NCI-H1092 treated with DMSO at 0.1 percent for 48 hours (cell line): ENCODE measurements at regions not wholly inside any gene's neighbourhood (a gene's known extent, or its start where the extent isn't known, plus 50 kb on each side); places are given as distances from the start of the nearest gene placed in this dataset.
"Not testable (repeated sequence)": the region's sequence is repeated elsewhere in the genome, so short reads cannot be mapped to it uniquely, and the experiment has no call there.

Experiments
- DNase-seq: peaks from one replicate; lab custom pipeline; 2025; lab: John Stamatoyannopoulos, UW

DNA sequence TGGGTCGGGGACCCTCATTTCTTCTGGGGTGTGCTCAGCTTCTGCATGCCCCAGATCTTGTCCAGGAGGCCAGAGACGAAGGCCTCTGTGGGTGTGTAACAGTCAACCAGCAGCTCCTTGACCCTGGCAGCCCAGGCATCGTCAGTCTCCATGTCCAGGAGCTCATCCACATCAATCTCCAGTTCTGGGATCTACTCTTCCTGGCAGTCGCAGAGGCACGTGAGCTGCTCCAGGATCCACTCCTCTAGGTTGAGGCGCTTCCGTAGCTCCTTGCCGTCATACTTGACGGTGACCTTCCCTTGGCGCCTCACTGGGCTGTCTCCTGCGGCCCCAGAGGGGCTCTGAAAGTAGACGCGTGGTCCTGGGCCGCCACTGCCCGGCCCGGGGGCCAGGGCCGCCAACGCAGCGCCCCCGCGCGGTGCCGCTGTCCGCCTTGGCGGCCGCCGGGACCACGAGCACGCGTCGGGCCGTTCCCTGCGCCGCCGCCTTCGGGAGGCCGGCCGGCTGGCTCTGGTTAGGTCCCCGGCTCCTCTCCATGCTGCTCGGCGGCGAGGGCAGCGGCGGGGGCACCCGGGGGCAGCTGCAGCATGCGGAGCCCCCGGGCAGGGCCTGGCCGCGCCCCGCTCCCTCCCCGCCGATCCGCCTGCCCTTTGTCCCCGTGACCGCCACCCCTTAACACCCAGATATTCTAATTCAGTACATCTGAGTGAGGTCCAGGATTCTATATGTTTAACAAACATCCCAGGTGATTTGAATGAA is 170.5 kb downstream of the SEPTIN7 start:
- DNase-seq: no peak

DNA sequence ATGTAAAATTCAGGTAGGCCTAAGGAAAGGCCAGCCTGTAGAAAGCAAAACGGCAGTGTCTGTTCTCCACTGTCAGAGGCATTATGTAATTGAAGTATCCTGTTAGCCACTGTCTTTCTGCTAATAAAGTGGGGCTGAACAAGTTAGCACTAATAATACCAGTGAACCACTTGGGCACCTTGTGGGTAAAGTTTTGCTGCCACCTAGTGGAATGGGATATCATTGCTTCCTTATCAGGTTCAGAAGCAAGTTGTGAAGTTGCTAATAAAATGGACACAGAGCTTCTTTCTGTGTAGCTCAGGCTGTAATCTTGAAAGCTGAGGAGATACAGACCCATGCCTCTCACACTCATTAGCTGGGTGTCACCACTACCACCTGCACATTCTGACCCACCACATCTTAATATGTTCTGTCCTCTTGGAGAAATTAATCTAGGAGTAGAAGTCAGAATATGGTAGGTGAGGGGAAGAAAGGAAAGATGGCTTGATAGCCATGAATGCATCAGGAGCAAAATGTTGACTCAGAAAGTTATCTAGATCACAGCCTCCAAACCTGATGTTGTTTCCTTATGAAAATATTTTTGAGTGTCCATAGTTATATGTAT is 175.1 kb downstream of the SEPTIN7 start:
- peak; percentile 80 for DNase-seq

DNA sequence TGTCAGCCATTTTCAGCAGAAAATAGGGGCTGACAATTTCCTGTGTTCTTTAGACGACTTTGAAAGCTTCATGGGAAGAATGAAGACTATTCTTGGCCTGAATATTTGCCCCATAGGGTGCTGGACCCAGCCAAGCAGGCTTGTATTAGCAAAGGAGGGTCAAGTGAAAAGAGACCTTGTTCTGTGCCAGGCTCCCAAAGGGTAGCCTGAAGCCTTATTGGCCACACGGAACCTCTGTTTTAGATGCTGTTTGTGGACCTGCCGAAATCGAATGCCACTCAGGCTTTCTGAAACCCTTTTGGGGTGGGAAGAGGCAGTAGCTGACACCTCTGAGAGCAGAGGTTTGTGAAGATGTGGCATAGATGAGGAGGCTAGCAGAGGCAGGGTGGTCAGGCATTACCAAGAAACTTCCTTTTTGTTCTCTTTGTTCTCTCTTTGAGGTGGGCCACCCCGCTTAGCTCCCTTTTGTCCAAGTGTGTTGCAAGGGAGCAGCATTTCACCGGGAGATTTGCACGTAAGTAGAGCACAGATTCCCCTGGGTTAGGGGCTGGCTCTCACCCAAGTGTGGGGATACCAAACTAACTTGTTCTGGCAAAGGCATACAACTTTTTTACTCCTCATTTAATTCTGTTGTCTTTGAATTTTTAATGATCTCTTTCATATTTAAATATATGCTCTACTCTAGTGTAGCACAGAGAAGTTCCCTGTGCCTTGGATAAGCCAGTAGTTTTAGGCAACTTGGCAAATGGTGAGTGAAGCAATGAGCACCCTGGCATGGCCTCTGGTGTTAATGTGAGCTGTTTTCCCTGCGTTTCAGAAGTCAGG is 174.0 kb upstream of the EEPD1 start:
- not testable (repeated sequence) for DNase-seq

DNA sequence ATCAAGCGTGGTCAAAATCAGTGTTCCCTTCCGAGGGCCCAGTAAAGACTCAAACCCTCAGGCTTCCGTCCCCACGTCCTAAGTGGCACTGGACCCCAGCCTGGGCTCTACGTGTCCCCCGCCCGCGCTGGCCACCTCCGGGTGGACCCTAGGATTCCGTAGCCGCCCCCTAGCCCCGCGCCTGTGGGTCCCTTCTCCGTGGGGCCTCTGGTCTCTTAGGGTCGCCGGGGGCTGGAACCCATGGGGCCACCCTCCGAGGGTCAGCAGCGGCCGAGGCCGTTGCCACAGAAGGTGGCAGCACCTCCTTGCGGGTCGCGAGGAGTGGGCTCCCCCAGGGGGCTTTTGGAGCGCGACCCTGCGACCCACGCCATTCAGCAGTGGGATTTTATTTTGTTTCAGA is 170.5 kb upstream of the EEPD1 start:
- no peak for DNase-seq

DNA sequence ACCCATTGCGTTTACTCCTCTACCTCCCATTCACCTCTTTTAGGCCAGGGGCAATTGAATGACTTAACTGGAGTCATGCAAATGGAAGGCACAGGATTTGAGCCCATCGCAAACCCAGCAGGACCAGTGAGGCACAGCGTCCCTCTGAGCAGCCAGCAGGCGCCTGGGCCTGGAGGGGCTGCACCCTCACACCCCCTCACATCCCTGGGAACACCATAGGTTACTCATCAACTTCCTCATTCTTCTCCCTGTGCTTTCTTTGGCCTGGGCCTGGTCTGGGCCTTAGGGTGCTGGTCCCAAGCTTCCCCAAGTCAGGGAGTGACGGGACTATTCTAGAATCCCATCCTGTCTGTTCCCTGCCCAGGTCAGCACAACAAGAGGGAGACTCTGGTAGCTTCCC is 169.4 kb upstream of the EEPD1 start:
- no peak for DNase-seq

DNA sequence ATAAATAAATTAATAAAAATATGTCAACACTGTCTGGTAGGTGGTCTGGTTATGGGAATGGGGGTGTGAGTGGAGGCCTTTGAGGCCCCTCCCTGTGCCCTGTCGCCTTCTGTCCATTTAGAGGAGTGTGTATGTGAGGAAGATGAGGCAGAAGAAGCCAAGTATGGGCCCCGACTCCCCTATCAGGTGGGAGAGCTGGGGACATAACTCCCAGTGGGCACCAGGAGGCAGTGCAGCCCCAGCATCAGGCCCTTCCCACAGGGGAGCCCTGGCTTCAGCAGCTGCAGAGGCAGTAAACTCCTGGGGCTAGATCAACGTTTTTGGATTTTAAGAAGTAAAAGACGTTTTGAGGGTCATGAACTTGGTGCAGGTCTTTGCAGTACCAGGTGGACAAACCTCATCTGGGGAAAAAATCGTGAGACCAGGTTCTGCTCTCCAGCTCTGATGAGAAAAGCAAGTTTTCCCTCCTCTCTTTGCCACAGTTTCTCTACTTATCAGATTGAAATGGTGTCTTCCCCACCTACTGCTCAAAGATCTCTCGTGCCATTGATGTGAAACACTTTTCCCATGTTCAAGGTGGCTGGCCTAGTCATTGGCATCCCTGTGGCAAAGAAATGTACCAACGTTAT is 167.8 kb upstream of the EEPD1 start:
- peak; percentile 60 for DNase-seq

DNA sequence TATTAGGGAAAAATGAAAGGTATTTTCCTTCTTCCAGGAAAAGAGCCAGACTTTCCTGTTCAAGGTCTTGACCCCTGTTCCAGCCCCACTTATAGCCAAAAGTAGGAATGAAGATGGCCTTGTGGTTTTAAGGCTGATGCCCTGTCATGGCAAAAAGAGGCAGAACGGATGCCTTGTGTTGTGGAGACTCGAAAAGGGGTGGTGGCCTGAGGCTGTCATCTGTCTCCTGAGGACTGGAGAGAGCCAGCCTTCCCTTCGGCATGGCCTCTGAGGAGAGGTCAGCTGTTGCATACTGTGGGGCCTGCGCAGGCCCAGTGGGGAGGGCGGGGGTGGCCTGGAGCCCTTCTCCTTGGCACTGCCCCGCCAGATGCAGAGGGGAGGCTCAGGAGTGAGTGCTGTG is 166.0 kb upstream of the EEPD1 start:
- no peak for DNase-seq

DNA sequence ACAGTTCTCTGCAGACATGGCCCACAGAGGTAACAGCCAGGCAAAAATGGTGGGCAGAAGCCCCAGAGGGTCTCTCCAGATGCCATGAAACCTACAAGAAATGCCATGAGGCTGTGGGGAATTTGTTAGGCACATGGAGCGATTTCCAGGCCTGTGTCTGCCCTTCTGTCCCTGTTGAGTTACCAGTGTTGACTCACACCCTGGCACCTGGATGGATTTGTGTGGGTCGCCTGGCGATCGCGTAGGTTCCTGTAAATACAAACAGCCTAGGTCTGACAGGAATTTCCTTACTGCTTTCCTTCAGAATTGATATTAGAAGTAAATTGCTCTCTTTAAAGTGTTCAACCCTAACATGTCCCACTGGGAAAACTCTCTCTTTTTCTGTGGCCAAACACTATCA is 164.9 kb upstream of the EEPD1 start:
- no peak for DNase-seq

DNA sequence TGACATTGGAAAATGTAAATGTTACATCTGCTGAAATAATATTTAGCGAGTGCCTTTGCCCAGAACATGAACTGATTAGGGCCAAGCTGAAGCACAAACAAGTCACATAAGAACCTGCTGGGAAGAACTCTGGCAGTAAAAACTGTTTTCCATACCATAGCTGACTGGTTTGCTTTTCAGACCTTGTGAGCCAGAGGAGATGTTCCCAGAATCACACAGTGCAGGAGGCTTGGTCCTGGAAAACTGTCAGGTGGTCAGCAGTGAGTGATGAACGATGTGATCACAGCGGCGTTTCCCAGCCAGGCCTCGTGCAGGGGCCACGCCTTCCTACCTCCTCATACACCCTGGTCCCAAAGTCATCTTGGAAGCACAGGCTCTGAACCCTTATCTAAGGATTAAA is 164.2 kb upstream of the EEPD1 start:
- no peak for DNase-seq

DNA sequence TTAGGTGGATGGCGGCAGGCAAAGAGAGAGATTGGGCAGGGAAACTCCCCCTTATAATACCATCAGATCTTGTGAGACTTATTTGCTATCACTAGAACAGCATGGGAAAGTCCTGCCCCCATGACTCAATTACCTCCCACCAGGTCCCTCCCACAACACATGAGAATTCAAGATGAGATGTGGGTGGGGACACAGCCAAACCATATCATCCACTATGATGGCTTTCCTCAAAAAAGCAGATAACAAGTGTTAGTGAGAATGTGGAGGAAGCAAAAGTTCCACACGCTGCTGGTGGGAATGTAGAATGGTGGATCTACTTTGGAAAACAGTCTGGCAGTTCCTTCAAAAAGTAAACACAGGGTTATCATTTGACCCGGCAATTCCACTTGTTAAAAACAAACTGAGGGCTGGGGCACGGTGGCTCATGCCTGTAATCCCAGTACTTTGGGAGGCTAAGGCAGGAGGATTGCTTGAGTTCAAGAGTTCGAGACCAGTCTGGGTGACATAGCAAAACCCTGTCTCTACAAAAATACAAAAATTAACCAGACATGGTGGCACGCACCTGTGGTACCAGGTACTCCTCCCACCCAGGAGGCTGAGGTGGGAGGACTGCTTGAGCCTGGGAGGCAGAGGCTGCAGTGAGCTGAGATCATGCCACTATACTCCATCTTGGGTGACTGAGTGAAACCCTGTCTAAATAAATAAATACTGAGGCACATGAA is 161.4 kb upstream of the EEPD1 start:
- DNase-seq: no peak

DNA sequence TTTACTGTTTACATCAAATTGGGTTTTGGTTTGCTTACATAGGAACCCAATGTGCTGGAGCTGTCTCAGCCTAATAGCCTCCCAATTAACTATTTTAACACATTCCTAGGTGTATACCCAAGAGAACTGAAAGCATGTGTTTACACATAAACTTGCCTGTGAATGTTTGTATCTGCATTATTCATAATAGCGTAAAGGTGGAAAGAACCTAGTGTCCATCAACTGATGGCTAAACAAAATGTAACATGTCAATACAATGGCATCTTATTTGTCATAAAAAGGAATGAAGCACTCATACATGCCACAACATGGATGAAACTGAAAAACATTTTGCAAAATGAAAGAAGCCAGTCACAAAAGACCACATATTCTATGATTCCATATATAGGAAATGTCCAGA is 160.6 kb upstream of the EEPD1 start:
- DNase-seq: no peak

DNA sequence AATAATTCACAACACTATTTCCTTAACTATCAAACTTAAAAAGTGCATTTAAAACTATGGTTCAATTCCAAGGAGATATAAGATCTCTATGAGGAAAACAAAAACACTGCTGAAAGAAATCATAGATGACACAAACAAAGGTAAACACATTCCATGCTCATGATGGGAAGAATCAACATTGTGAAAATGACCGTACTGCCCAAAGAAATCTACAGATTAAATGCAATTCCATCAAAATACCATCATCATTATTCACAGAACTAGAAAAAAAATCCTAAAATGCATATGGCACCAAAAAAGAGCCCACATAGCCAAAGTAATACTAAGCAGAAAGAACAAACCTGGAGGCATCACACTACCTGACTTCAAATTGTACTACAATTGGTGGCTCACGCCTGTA is 159.9 kb upstream of the EEPD1 start:
- DNase-seq: no peak

DNA sequence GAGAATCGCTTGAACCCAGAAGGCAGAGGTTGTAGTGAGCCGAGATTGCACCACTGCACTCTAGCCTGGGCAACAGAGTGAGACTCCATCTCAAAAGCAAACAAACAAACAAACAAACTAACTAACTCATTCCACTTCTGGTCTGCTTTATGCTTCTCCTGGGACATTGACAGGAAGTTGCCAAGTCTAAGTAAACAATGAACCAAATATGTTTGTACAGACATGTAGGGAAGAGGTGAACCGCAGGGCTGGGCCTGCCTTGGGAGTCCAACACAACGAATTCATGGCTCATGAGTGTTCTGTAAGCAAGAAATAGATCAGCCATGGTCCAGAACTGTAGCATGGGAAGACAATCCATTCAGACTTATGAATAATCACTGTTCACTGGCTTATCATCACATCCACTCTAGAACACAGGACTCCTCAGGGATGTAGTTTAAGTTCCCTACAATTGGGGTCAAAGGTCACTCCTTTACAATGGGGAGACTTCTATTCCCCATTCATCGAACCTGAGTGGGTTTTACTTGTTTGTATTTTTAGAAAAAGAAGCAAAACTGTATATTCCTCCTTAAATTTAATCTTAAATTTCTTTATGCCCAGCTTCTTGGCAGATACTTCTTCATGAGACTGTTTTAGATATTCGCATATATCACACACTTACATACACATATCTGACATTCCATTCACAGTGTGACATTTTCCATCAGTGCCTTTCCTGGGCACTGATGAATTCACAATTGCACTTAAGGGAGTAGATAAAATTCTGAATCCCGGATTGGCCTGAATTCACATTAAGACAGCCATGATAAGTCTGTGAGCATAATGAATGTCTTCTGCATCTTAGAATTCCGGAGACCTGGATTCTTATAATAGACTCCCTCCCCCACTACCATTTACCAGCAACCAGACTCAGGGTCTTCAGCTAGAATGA is 159.1 kb upstream of the EEPD1 start:
- no peak for DNase-seq

DNA sequence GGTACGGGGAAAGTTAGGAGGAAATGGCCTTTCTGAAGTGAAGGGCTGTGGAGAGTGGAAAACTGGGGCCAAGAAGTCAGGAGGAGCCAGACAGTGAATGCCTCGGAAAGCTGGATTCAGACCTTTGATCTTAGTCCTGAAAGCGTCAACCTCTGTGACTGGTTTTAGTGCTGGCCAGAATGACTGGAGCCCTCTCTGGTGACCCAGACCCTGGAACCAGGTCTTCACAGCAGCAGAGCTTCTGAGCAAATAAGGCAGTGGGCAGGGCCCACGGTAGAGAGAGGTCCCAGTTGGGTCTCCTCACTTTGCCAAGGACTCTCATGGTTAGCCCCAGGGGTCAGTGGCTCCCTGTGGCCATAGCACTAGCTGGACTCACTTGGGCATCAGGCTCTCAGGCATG is 157.7 kb upstream of the EEPD1 start:
- DNase-seq: no peak

DNA sequence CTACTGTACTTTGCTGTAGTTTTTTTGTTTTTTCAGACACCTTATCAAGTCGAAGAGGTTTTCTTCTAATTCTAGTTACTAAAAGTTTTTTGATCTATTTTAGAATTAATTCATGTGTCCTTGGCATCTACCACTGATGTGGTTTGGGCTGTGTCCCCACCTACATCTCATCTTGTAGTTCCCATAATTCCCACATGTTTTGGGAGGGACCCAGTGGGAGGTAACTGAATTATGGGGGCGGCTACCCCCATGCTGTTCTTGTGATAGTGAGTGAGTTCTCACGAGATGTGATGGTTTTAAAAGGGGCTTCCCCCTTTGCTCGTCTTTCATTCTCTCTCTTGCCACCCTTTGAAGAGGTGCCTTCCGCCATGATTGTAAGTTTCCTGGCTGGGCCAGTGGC is 154.6 kb upstream of the EEPD1 start:
- no peak for DNase-seq

DNA sequence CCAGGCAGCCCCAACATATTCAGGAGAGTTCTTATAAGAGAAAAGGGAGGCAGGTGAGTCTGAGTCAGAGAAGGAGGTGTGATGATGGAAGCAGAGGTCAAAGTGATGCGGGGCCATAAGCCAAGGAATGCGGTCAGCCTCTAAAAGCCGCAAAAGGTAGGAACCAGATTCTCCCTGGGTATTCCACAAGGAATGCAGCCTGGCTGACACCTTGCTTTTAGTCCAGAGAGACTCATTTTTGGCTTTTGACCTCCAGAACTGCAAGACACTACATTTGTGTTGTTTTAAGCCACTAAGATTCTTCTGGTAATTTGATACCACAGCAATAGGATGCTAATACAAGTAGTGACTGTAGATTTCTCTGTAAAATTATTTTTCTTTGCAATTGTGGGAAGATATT is 151.5 kb upstream of the EEPD1 start:
- no peak for DNase-seq

DNA sequence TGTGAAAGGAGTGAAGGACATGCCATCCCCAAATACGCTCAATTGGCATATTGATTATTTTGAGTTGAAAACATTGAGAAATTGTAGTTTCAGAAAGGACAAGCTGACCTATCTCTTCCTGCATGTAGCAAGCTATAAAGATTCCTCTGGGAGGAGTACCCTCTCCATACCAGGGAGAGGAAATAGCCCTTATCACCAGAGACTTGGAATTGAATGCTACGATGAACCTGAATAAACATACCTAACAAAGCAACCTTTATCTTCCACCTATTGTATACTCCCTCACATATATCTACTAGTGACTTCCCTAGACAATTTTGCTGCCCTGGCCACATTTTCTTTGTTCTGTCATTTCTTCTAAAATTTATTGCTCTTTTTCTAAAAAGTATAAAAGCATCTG is 150.2 kb upstream of the EEPD1 start:
- no peak for DNase-seq

DNA sequence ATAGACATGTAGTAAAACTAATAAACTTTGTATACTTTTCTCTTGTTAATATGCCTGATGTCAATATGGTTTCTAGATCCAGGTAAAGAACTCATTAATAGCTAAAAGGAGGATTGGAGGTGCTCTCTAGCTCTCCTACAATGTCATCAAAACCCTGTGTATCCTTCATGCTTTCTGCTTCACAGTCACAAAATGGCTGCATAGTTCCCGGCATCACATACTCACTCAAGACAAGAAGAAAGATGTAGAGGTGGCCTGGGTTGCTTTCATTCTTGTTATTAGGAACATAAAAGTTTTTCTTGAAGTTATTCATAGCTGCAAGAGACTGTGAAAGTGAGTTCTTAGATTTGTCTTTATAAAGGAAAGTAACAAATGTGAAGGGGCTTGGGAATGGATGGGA is 149.7 kb upstream of the EEPD1 start:
- DNase-seq: no peak

DNA sequence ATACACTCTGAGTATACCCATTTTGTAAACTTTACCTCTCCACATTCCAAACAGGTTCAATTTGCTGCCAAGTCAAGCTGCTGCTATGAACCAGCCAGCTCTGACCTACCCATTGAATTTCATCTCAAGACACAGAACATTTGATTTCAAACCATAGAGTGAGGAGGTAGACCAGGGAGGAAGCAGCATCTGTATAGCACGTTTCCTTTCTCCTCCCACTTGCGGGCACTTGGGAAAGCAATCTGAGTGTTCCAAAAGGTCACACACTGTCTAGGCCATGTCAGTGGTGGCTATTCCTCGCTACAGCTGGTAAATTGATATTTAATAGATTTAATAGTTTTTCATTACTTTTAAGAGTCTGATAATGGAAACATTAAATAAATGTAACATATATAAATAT is 147.8 kb upstream of the EEPD1 start:
- DNase-seq: no peak

DNA sequence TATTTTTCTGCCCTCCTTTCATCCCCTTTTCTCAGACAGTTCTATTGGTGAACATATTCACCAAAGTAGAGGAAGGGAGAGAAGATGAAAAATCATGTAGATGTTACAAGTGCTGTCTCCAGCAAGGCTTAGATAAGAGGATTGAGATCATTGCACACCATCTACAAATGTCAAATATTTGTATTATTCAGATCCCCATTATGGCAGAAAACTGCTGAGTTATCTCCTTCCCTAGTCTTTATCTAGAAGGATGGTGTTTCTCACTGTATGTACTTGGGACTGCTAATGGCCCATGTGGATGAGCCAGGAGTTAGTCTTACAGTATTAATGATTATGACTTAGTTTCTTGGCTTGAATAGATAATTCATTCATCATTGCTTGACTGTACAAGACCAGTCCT is 147.2 kb upstream of the EEPD1 start:
- no peak for DNase-seq

DNA sequence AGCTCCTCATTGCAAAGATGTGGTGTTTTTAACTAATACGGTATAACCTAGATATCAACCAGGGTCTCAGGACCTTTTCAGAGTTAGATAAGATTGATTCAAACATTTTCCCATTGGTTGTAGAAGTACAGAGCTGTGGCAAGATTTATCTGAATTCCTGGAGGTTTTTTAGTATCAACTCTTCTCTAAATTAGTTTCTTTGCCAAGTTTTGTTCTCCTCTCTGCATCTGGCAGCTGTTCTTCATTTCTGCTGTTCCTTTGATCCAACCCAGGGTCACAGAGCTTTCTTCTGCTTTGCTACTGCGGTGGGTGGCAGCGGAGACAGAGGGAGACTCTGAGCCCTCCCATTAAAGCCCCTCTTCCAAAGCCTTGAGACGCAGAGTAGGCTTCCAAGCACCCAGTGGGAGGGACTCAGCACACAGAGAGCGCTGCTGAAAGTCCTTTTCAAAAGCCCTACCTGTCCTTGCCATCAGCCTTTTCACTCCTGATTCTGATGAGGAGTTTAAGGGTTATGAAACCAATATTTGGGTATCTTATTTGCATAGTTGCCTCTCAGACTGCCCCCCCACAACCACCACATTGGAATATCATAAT is 146.3 kb upstream of the EEPD1 start:
- no peak for DNase-seq
